ENCODE measurements at regions not wholly inside any gene's neighbourhood (a gene's known extent, or its start where the extent isn't known, plus 50 kb on each side); places are given as distances from the start of the nearest gene placed in this dataset.

DNA sequence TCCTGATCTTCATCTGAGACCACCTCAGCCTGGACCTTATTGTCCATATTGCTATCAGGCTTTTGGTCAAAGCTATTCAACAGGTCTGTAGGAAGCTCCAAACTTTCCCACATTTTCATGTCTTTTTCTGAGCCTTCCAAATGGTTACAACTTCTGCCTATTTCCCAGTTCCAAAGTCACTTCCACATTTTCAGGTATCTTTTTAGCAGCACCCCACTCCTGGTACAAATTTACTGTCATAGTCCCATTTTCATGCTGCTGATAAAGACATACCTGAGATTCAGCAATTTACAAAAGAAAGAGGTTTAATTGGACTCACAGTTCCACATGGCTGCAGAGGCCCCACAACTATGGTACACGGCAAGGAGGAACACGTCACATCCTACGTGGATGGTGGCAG lies 815.5 kb downstream of the KCNJ2 start:
- H3K27ac Mint-ChIP-seq = no peak overlapping the region
- DNase-seq (no peak), ATAC-seq (ENCODE audit: low read depth) (no peak)
- Histone ChIP-seq H3K9me3 (ENCODE audit: control extremely low read depth in 1 of 3, control insufficient read depth in 2 of 3, insufficient read depth in 1 of 3, low read length in 2 of 3) (peaks cover 0 to 12% (median 3%) of the 10 kb centered on the region in 3 donors), H3K9ac (ENCODE audit: low read length) (no peak overlapping the region), H3K4me2 (replicated peaks; ENCODE audit: low read depth, low read length, poor library complexity, severe bottlenecking) (no peak overlapping the region), H3K36me3 (replicated peaks in 1 of 2; ENCODE audit: control extremely low read depth in 1 of 2, control insufficient read depth in 1 of 2, extremely low read depth in 1 of 2, insufficient read depth in 2 of 2, low read length in 1 of 2) (no peaks in the 10 kb centered on the region), H3K79me2 (ENCODE audit: control insufficient read depth, insufficient read depth, low read length) (no peaks in the 10 kb centered on the region), H4K20me1 (ENCODE audit: control insufficient read depth, insufficient read depth, low read length, poor library complexity, severe bottlenecking) (no peaks in the 10 kb centered on the region), H3K27ac (ENCODE audit: low read length in 2 of 2) (no peak overlapping the region), H3K4me1 (ENCODE audit: control insufficient read depth in 2 of 2, insufficient read depth in 2 of 2, low read length in 2 of 2) (no peaks in the 10 kb centered on the region), H3K4me3 (ENCODE audit: control extremely low read depth in 1 of 5, extremely low read depth in 1 of 5, insufficient read depth in 1 of 5, low read depth in 2 of 5, low read length in 4 of 5) (no peak overlapping the region), H2AFZ (ENCODE audit: insufficient read depth, low read depth, low read length, poor library complexity, severe bottlenecking) (no peak overlapping the region), H3K27me3 (replicated peaks in 1 of 4; ENCODE audit: control extremely low read depth in 1 of 4, control insufficient read depth in 3 of 4, insufficient read depth in 4 of 4, low read length in 3 of 4) (no peaks in the 10 kb centered on the region)
- H3K4me3 Mint-ChIP-seq = no peak overlapping the region
- no peaks in the 10 kb centered on the region for H3K4me1 Mint-ChIP-seq
- CTCF ChIA-PET = no interaction called here
- no peaks in the 10 kb centered on the region for H3K27me3 Mint-ChIP-seq
- POLR2A ChIA-PET = no interaction called here
- 100% methylated on average over 1 of the region's 3 CpGs for WGBS (ENCODE audit: insufficient coverage)
- intact Hi-C loops (cut with micrococcal nuclease) = no loop called here
- TF ChIP-seq, protein P1, sequence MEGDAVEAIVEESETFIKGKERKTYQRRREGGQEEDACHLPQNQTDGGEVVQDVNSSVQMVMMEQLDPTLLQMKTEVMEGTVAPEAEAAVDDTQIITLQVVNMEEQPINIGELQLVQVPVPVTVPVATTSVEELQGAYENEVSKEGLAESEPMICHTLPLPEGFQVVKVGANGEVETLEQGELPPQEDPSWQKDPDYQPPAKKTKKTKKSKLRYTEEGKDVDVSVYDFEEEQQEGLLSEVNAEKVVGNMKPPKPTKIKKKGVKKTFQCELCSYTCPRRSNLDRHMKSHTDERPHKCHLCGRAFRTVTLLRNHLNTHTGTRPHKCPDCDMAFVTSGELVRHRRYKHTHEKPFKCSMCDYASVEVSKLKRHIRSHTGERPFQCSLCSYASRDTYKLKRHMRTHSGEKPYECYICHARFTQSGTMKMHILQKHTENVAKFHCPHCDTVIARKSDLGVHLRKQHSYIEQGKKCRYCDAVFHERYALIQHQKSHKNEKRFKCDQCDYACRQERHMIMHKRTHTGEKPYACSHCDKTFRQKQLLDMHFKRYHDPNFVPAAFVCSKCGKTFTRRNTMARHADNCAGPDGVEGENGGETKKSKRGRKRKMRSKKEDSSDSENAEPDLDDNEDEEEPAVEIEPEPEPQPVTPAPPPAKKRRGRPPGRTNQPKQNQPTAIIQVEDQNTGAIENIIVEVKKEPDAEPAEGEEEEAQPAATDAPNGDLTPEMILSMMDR (IDR thresholded peaks at IDR 0.05) = no peak
- TF ChIP-seq EZH2 (IDR thresholded peaks at IDR 0.05; ENCODE audit: borderline replicate concordance, insufficient read depth, low read depth, low read length, poor library complexity, severe bottlenecking) = no peak
- peaks cover 13% of the 10 kb centered on the region for H3K9me3 Mint-ChIP-seq (ENCODE audit: insufficient read depth)

DNA sequence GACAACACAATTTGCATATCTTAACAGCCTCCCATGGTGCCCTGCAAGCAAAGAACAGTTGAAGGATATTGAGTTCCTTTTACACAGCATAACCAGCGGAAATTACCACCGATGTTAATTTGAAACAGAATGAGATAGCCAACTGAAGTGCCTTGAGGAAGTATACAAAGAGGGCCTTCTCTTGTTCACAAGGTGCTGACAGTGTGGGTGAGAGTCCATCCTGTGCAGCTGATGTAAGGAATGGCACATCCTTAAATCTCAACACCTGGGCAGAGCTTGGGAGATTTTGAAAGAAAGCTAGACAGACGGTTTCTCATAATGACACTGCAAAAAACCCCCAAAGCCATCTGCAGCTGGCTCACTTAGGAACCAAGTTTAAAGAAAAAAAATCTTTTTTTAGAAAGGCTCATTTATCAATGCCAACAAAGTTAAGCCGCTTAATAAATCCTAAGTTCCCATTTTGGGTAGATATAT lies 818.6 kb downstream of the KCNJ2 start:
- intact Hi-C loops (cut with micrococcal nuclease) = no loop called here
- ATAC-seq (ENCODE audit: low read depth) (no peak), DNase-seq (no peak)
- Histone ChIP-seq H3K4me1 (ENCODE audit: control insufficient read depth in 2 of 2, insufficient read depth in 2 of 2, low read length in 2 of 2) (no peaks in the 10 kb centered on the region), H3K4me2 (replicated peaks; ENCODE audit: low read depth, low read length, poor library complexity, severe bottlenecking) (no peak overlapping the region), H3K27me3 (replicated peaks in 1 of 4; ENCODE audit: control extremely low read depth in 1 of 4, control insufficient read depth in 3 of 4, insufficient read depth in 4 of 4, low read length in 3 of 4) (no peaks in the 10 kb centered on the region), H3K36me3 (replicated peaks in 1 of 2; ENCODE audit: control extremely low read depth in 1 of 2, control insufficient read depth in 1 of 2, extremely low read depth in 1 of 2, insufficient read depth in 2 of 2, low read length in 1 of 2) (no peaks in the 10 kb centered on the region), H4K20me1 (ENCODE audit: control insufficient read depth, insufficient read depth, low read length, poor library complexity, severe bottlenecking) (no peaks in the 10 kb centered on the region), H2AFZ (ENCODE audit: insufficient read depth, low read depth, low read length, poor library complexity, severe bottlenecking) (no peak overlapping the region), H3K4me3 (ENCODE audit: control extremely low read depth in 1 of 5, extremely low read depth in 1 of 5, insufficient read depth in 1 of 5, low read depth in 2 of 5, low read length in 4 of 5) (no peak overlapping the region), H3K79me2 (ENCODE audit: control insufficient read depth, insufficient read depth, low read length) (no peaks in the 10 kb centered on the region), H3K9me3 (ENCODE audit: control extremely low read depth in 1 of 3, control insufficient read depth in 2 of 3, insufficient read depth in 1 of 3, low read length in 2 of 3) (peaks cover 0 to 12% (median 3%) of the 10 kb centered on the region in 3 donors), H3K9ac (ENCODE audit: low read length) (no peak overlapping the region), H3K27ac (ENCODE audit: low read length in 2 of 2) (no peak overlapping the region)
- TF ChIP-seq, protein P1 (IDR thresholded peaks at IDR 0.05) = no peak
- TF ChIP-seq EZH2 (IDR thresholded peaks at IDR 0.05; ENCODE audit: borderline replicate concordance, insufficient read depth, low read depth, low read length, poor library complexity, severe bottlenecking) = no peak
- Mint-ChIP-seq H3K4me3 (no peak overlapping the region), H3K4me1 (no peaks in the 10 kb centered on the region), H3K27me3 (no peaks in the 10 kb centered on the region), H3K27ac (no peak overlapping the region), H3K9me3 (ENCODE audit: insufficient read depth) (peaks cover 16% of the 10 kb centered on the region)
- ChIA-PET POLR2A (no interaction called here), CTCF (no interaction called here)
- WGBS (ENCODE audit: insufficient coverage) = no CpG with 5 or more reads among the region's 4 CpGs

Measured in B cell (primary cell).